HG03135 (cell line): ENCODE measurements at regions not wholly inside any gene's neighbourhood (a gene's known extent, or its start where the extent isn't known, plus 50 kb on each side); places are given as distances from the start of the nearest gene placed in this dataset.
"Not testable (repeated sequence)": the region's sequence is repeated elsewhere in the genome, so short reads cannot be mapped to it uniquely, and the experiment has no call there.

ENCODE experiments used
- ATAC-seq: cut with Tn5 transposase; IDR thresholded peaks from one replicate; pipeline ENCODE4 v1.9.1; 2021; ENCODE audit warnings: mild to moderate bottlenecking, moderate library complexity; ENCODE audit not compliant: unreplicated experiment

DNA sequence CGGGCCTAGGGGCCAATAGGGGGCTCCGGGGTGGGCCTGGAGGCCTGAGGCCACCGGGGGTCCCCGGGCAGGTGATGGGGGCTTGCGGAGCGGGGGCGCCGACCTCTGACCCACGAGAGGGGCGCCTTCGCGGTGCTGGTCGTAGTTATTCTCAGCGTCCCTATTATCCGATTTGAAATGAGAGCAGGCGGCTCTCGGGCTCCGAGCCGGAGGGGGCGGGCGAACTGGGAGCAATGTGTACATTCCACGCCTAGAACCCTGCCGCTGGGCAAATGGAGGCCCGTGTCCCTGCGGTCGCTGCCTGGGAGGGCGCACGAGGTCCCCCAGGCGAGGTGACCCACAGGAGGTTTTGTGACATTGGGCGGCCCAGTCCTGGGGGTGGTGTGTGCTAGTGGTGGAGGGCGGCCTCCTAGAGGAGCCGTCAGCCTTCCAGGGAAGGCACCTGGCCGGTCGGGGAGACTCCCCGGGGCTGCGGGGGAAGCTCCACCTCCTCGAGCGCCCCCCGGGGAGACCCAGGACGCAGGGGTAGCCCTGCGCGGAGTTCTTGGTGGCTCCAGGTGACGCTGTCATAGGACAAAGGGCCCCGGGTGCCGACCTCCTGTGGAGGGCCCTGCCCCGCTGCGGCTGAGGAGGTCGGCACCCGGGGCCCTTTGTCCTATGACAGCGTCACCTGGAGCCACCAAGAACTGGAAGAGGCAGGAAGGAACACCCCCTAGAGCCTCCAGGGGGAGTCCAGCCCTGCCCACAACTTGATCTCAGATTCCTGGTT lies 102.6 kb upstream of the PRKX start:
- ATAC-seq, result no peak

DNA sequence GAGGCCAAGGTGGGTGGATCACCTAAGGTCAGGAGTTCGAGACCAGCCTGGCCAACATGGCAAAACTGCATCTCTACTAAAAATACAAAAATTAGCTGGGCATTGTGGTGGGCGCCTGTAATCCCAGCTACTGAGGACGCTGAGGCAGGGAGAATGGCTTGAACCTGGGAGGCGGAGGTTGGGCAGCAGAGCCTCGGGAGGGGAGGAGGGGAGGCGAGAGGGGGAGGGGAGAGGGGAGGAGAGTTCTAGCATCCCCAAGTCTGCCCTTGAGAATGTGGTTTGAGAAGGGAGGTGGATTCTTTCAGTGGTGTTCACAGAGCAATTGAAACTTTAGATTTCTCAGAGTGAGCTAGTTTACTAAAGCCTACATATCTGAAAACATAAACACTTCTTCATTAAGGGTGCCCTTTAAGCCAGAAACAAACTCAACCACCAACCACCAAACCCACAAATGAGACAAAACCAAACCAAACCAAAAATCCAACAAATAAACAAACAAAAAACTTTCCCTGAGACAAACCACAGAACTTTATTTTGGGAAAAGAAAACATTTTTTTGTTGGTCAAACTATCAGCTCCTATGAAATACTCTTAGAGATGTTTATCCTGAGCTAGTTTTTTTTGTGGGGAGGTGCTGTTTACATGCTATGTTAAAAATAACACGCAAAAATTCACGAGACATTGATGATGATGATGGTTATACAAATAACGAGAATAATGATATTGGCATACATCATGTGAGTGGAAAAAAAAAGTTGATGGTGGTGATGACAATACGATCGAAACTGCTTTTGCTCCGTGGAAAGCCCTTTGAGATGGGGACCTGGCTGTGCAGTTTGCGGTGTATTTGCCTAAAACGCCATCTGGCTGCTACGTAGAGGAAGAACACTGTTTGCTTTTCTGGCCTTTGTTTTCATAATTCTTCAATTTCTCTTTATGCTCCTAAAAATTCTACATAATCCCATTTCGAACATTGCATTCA lies 98.2 kb upstream of the PRKX start:
- peak; percentile 23 for ATAC-seq

GRCh38 chrX:3807906-3808305 lies 94.5 kb upstream of the PRKX start:
- no peak for ATAC-seq

- ATAC-seq, result no peak
Measured at GRCh38 chrX:3806630-3807029, 93.2 kb upstream of the PRKX start.

- no peak for ATAC-seq
Measured at GRCh38 chrX:3803713-3804112, 90.3 kb upstream of the PRKX start.

GRCh38 chrX:3803305-3803704 lies 89.9 kb upstream of the PRKX start:
- ATAC-seq, result no peak

- not testable (repeated sequence) for ATAC-seq
Measured at GRCh38 chrX:3795411-3795810, 82.0 kb upstream of the PRKX start.

DNA sequence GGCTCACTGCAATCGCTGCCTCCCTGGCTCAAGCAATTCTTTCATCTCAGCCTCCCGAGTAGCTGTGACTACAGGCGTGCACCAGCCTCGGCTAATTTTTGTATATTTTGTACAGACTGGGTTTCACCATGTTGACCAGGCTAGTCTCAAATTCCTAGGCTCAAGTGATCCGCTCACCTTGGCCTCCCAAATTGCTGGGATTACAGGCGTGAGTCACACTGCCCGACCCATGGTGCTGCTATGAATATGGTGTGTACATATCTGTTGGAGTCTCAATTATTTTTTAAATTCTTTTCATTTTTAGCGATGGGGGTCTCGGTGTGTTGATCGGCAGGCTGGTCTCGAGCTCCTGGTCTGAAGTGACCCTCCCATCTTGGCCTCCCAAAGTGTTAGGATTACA lies 78.0 kb upstream of the PRKX start:
- ATAC-seq, result no peak

GRCh38 chrX:3788494-3789233 lies 75.2 kb upstream of the PRKX start:
- ATAC-seq, result no peak

DNA sequence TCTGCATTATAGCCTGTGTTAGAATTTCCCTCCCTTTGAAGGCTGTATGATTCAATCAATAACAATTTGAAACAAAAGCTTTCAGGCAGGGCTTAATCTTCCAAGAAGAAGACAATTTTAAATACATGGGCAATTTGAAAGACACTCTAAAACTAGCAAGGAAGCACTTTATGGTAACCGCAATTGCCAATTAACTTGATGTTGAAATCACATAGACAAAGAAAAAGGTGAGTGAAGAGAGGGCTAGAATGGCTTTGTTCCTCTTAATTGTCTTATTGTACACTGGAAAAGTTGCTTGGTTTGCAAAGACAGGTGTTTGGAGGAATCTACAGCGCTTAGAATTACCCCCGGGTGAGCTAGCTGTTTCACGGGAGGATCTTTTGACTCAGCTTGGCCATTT lies 74.4 kb upstream of the PRKX start:
- no peak for ATAC-seq

DNA sequence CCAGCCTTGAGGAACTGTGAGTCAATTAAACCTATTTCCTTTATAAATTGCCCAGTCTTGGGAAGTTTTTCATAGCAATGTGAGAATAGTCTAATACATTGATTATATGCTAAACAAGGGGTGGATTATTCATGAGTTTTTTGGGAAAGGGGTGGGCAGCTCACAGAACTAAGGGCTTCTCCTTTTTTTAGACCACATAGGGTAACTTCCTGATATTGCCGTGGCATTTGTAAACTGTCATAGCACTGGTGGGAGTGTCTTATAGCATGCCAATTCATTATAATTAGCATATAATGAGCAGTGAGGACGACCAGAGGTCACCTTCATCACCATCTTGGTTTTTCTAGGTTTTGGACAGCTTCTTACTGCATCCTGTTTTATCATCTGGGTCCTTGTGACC lies 72.4 kb upstream of the PRKX start:
- ATAC-seq, result not testable (repeated sequence)

DNA sequence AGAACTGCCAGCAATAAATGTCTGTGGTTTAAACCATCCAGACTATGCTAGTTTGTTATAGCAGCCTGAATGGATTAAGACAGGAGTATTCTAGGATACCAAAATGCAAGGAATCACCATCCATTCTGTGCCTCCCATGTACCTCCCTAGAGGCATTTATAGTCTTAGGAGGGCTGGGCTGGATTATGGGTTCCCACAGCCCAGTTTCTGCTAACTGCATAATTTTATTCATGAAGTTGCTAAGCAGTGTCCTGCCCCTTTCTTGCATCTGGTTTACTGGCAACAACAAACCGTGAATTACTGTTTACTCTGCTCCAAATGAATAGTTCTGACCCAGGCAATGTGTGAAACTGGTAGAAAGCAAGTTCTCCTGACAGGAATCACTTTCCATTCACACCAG lies 67.1 kb upstream of the PRKX start:
- ATAC-seq, result no peak

- no peak for ATAC-seq
Measured at GRCh38 chrX:3779546-3779945, 66.1 kb upstream of the PRKX start.

GRCh38 chrX:3777416-3777815 lies 64.0 kb upstream of the PRKX start:
- ATAC-seq, result no peak

GRCh38 chrX:3771766-3772165 lies 58.3 kb upstream of the PRKX start:
- ATAC-seq, result no peak

GRCh38 chrX:3768881-3769280 lies 55.4 kb upstream of the PRKX start:
- ATAC-seq, result no peak
